ENCODE measurements at regions not wholly inside any gene's neighbourhood (a gene's known extent, or its start where the extent isn't known, plus 50 kb on each side); places are given as distances from the start of the nearest gene placed in this dataset.
A peak's percentile ranks its signal among the peaks of the same experiment; 100 is the strongest.

- ATAC-seq (no peak), DNase-seq (ENCODE audit: low spot score) (no peak)
- Mint-ChIP-seq H3K27ac (0 out of 2 replicates have a peak overlapping the region, but pooled peaks have one; percentile 29), H3K36me3 (ENCODE audit: low read depth) (no peaks in the 10 kb centered on the region), H3K4me1 (no peaks in the 10 kb centered on the region), H3K27me3 (ENCODE audit: insufficient read depth, low read depth, poor library complexity) (peaks cover 3% of the 10 kb centered on the region), H3K9me3 (no peaks in the 10 kb centered on the region), H3K4me3 (no peak overlapping the region)
- no peak overlapping the region for H3K4me2 ChIP-seq
- H3K4me1 ChIP-seq (ENCODE audit: insufficient read depth), result no peaks in the 10 kb centered on the region
- H3K4me3 ChIP-seq, result no peak overlapping the region
- H3K9me2 ChIP-seq (ENCODE audit: insufficient read depth), result no peaks in the 10 kb centered on the region
- TF ChIP-seq ZNF114 (CRISPR knock-in tag; IDR thresholded peaks at IDR 0.05), result no peak
- no peak for TF ChIP-seq CTCF (conservative IDR thresholded peaks at IDR 0.05; ENCODE audit: low read depth in 2 of 2)
- no peak for TF ChIP-seq POLR2AphosphoS5 (IDR thresholded peaks at IDR 0.05; ENCODE audit: low read depth)
- TF ChIP-seq ZNF331 (CRISPR knock-in tag; IDR thresholded peaks at IDR 0.05; ENCODE audit: low read depth), result no peak
- TF ChIP-seq ZNF462 (CRISPR knock-in tag; IDR thresholded peaks at IDR 0.05), result no peak
- no peak for TF ChIP-seq NANOG (IDR thresholded peaks at IDR 0.05; ENCODE audit: borderline replicate concordance)
- TF ChIP-seq JUNB (IDR thresholded peaks at IDR 0.05; ENCODE audit: unreplicated experiment), result no peak
- no peak for TF ChIP-seq EZH2 (IDR thresholded peaks at IDR 0.05; ENCODE audit: low read depth, unreplicated experiment)
- TF ChIP-seq ETS1 (IDR thresholded peaks at IDR 0.05), result no peak
- TF ChIP-seq STAT1 (IDR thresholded peaks at IDR 0.05; ENCODE audit: unreplicated experiment), result no peak
- no peak for TF ChIP-seq CREB1 (CRISPR knock-in tag; IDR thresholded peaks at IDR 0.05; ENCODE audit: low read depth)
- TF ChIP-seq EZH2phosphoT487 (IDR thresholded peaks at IDR 0.05; ENCODE audit: unreplicated experiment), result no peak
- no peak for TF ChIP-seq REST (IDR thresholded peaks at IDR 0.05; ENCODE audit: unreplicated experiment)
- no peak overlapping the region for H2AFZ ChIP-seq
- H3K36me3 ChIP-seq (ENCODE audit: insufficient read depth), result no peaks in the 10 kb centered on the region
- H3K27ac ChIP-seq (ENCODE audit: low read depth), result no peak overlapping the region
- no peaks in the 10 kb centered on the region for H3K27me3 ChIP-seq (ENCODE audit: insufficient read depth)
- no peaks in the 10 kb centered on the region for H3F3A ChIP-seq (replicated peaks; ENCODE audit: low read depth)
- H4K20me1 ChIP-seq (replicated peaks; ENCODE audit: insufficient read depth), result no peaks in the 10 kb centered on the region
- H3K79me2 ChIP-seq (replicated peaks; ENCODE audit: insufficient read depth), result no peaks in the 10 kb centered on the region
Measured at GRCh38 chr3:24662449-24663345, 168.0 kb upstream of the THRB start.
